ENCODE measurements at regions not wholly inside any gene's neighbourhood (a gene's known extent, or its start where the extent isn't known, plus 50 kb on each side); places are given as distances from the start of the nearest gene placed in this dataset.
A peak's percentile ranks its signal among the peaks of the same experiment; 100 is the strongest.

DNA sequence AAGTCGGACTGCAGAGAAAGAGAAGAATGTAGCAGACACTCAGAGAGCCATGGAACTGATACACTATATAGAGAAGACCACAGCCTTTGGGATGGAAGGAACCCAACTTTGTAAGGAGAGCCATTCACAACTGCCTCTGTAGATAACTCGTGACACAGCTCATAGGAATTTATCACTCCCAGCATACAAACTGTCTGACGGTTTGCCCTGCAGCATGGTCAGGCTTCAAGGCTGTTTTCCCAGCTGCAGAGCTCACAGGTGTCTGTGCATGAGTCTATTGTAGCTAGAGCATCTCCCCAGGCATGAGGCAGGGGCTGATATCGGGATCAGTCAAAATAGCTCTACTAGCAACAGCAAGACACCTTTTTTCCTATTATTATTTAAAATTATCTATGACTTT, 130.5 kb upstream of the DTNBP1 start:
- in situ Hi-C loops (cut with HindIII; ENCODE audit: low pct_unique_long_range_greater_than_20kb, low sequenced_read_pairs), result no loop called here
- DNase-seq (ENCODE audit: low read depth, low spot score), result peak; percentile 46

DNA sequence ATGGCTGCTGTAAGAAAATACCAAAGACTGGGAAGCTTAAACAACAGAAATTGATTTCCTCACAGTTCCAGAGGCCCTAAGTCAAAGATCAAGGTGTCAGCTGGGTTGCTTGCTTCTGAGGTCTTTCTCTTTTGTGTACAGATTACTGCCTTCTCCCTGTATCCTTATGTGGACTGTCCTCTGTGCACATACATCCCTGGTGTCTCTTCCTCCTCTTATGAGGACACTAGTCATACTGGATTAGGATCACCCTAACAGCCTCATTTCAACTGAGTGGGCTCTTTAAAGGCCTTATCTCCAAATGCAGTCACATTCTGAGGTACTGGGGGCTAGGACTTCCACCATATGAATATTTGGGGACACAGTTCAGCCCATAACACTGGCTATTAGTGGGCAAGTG, 130.0 kb upstream of the DTNBP1 start:
- in situ Hi-C loops (cut with HindIII; ENCODE audit: low pct_unique_long_range_greater_than_20kb, low sequenced_read_pairs), result no loop called here
- no peak for DNase-seq (ENCODE audit: low read depth, low spot score)

GRCh38 chr6:15791448-15792181, 128.8 kb upstream of the DTNBP1 start:
- in situ Hi-C loops (cut with HindIII; ENCODE audit: low pct_unique_long_range_greater_than_20kb, low sequenced_read_pairs), result no loop called here
- DNase-seq (ENCODE audit: low read depth, low spot score), result no peak

DNA sequence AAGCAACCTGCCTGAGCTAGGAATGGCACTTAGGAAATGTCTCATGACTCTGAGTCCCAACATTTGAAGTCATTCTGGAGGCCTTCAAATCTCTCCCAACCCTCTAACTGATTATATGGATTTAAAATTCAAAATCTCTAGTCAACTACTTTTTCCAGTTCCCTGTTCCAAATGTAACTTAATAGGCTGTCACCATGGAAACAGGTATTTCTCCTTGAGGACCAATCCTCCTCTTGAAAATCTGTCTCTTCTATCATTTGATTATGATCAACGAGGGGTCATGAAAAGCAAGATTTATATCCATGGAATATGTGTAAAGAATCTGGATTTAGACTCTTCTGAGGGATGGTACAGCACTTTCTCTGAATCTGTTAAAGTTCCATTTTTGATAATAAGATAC, 127.3 kb upstream of the DTNBP1 start:
- in situ Hi-C loops (cut with HindIII; ENCODE audit: low pct_unique_long_range_greater_than_20kb, low sequenced_read_pairs), result no loop called here
- no peak for DNase-seq (ENCODE audit: low read depth, low spot score)

DNA sequence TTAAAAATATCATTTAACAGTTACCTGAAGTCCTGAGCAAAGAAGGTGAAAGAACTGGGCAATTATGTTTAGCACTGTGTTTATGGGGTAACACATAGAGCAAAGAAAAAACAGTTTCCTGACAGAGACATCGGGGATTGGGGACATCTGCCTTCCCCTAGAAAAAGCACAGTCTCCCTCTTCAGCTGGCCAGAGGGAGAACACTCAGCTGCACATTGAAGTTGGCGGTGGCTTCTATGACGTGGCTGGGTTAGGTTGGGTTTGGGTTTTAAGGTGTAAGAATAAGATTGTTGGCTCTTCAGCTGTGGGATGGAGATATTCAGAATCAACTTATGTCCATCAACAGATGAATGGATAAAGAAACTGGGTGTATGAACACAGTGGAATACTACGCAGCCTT, 124.0 kb upstream of the DTNBP1 start:
- in situ Hi-C loops (cut with HindIII; ENCODE audit: low pct_unique_long_range_greater_than_20kb, low sequenced_read_pairs), result no loop called here
- no peak for DNase-seq (ENCODE audit: low read depth, low spot score)

GRCh38 chr6:15783484-15783883, 120.7 kb upstream of the DTNBP1 start:
- no peak for DNase-seq (ENCODE audit: low read depth, low spot score)
- in situ Hi-C loops (cut with HindIII; ENCODE audit: low pct_unique_long_range_greater_than_20kb, low sequenced_read_pairs), result no loop called here

DNA sequence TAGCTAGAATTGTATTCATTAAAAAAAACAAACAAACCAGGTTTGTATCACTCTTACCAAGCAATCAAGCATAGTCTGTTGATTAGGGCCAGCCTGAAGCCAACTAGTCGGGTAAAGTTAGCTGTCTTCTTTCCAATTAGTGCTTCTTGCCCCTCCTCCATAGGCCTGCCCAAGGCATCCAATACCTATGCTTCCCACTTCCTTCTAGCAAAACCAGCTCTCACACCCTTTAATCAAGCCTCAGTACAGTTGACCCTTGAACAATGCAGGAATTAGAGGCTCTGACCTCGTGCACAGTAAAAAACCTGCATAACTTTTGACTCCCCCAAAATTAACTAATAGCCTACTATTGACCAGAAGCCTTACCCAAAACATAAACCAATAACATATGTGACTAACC, 119.1 kb upstream of the DTNBP1 start:
- DNase-seq (ENCODE audit: low read depth, low spot score), result no peak
- in situ Hi-C loops (cut with HindIII; ENCODE audit: low pct_unique_long_range_greater_than_20kb, low sequenced_read_pairs), result no loop called here

DNA sequence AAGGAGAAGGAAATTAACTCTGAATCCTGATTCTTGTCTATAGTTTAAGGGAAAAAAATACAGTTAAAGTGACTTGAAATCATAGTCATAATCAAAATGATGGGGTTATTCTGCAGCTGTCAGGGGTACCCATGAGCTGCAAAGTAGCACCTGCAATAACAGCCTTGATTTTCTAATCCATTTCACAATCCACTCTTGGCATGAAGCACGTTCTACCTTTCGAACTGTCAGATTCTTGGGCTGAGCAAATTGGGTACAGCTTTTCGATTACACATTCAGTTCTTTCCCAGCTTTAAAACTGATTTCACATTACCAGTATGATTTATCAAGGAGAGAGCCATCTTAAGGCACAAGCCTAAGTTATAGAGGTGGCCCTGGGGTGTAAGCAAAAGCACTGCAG, 118.5 kb upstream of the DTNBP1 start:
- in situ Hi-C loops (cut with HindIII; ENCODE audit: low pct_unique_long_range_greater_than_20kb, low sequenced_read_pairs), result no loop called here
- no peak for DNase-seq (ENCODE audit: low read depth, low spot score)

DNA sequence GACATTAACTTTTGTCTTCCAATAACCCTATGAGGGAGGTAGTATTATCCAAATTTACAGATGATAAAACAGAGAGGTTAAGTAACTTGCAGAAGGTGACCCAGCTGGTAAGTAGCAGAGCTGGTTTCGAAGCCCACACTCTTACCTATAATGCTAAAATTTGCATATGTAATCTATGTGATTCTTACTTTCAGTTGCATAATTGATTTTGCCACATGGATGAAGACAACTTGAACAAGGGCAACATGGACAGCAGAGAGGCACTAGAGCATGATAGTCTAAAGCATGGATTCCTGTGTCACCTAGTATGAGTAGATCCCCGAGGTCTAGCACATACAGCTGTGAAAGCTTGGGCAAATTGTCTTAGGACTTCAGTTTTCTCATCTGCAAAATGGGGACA, 117.6 kb upstream of the DTNBP1 start:
- in situ Hi-C loops (cut with HindIII; ENCODE audit: low pct_unique_long_range_greater_than_20kb, low sequenced_read_pairs), result no loop called here
- DNase-seq (ENCODE audit: low read depth, low spot score), result no peak

DNA sequence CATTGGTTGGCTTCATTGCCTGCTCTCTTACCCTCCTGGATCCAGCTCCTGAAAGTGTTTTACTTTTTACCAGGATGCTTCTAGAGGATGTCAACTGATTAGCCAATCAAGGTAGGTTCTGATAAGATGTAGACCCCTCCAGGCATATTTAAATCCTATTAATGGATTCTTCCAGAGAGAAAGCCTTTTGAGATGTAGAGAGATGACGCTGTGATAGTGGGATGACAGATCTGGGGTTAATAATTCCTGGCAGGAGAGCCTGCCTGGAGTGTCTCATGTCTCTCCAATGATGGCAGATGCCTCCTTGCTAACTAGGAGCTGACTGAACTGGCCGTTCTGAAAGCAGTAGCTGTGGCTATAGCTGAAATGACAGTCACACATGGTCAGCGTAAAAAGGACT, 116.9 kb upstream of the DTNBP1 start:
- no peak for DNase-seq (ENCODE audit: low read depth, low spot score)
- in situ Hi-C loops (cut with HindIII; ENCODE audit: low pct_unique_long_range_greater_than_20kb, low sequenced_read_pairs), result no loop called here

- in situ Hi-C loops (cut with HindIII; ENCODE audit: low pct_unique_long_range_greater_than_20kb, low sequenced_read_pairs), result no loop called here
- DNase-seq (ENCODE audit: low read depth, low spot score), result no peak
These were observed 113.7 kb upstream of the DTNBP1 start for GRCh38 chr6:15776458-15776980.

- peak; percentile 85 for DNase-seq (ENCODE audit: low read depth, low spot score)
- in situ Hi-C loops (cut with HindIII; ENCODE audit: low pct_unique_long_range_greater_than_20kb, low sequenced_read_pairs), result no loop called here
These were observed 112.9 kb upstream of the DTNBP1 start for GRCh38 chr6:15775741-15776140.

DNA sequence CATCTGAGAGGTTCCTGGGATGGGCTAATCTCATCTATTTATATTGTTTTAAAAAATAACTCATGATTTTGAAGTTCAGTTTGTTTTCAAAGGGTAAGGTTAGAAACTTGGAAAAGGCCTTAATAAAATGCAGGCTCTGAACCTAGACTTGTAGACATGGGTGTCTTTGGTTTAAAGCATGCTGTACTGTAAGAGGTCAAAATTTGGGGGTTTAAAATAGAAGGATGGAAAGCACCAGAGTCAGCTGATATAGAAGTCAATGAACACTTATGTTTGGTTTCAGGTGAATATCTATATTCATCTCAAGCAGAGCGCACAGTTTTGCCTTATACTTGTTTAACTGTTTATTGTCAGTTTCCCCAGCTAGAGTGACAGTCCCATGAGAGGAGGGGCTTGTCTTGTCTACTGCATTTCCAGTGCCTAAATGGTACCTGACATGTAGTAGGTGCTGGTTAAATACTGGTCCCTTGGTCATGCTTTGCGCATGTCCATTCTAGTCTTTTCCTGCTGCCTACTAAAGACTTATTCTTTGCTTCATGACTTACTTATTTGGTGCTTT, 112.3 kb upstream of the DTNBP1 start:
- in situ Hi-C loops (cut with HindIII; ENCODE audit: low pct_unique_long_range_greater_than_20kb, low sequenced_read_pairs), result no loop called here
- no peak for DNase-seq (ENCODE audit: low read depth, low spot score)

DNA sequence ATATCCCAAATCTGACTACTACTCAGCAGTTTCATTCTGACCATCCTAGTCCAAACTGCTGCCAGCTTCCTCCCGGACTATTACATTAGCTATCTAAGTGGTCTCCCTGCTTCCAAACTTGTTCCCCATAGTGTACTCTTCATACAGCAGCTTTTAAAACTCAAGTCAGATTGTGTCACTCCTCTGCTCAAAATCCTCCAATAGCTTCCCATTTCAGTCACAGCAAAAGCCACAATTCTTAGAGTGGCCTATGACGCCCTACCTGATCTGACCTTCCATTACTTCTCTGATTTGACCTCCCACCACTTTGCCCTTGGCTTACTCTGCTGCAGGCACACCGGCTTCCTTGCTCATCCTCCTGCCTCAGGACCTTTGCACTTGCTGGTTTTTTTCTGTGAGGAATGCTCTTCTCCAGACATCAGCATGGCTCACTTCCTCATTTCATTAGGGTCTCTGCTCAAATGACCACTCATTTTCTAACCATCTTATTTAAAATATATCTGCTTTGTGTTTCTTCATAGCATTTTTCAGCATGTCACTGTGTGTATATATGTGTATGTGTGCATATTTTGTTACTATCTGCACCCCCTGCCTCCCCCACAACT, 111.1 kb upstream of the DTNBP1 start:
- in situ Hi-C loops (cut with HindIII; ENCODE audit: low pct_unique_long_range_greater_than_20kb, low sequenced_read_pairs), result no loop called here
- DNase-seq (ENCODE audit: low read depth, low spot score), result no peak

- in situ Hi-C loops (cut with HindIII; ENCODE audit: low pct_unique_long_range_greater_than_20kb, low sequenced_read_pairs), result no loop called here
- peak; percentile 46 for DNase-seq (ENCODE audit: low read depth, low spot score)
These were observed 107.7 kb upstream of the DTNBP1 start for GRCh38 chr6:15770347-15771143.

GRCh38 chr6:15769511-15770018, 106.7 kb upstream of the DTNBP1 start:
- DNase-seq (ENCODE audit: low read depth, low spot score), result no peak
- in situ Hi-C loops (cut with HindIII; ENCODE audit: low pct_unique_long_range_greater_than_20kb, low sequenced_read_pairs), result no loop called here

- in situ Hi-C loops (cut with HindIII; ENCODE audit: low pct_unique_long_range_greater_than_20kb, low sequenced_read_pairs), result no loop called here
- DNase-seq (ENCODE audit: low read depth, low spot score), result no peak
These were observed 106.2 kb upstream of the DTNBP1 start for GRCh38 chr6:15768999-15769398.

- in situ Hi-C loops (cut with HindIII; ENCODE audit: low pct_unique_long_range_greater_than_20kb, low sequenced_read_pairs), result no loop called here
- no peak for DNase-seq (ENCODE audit: low read depth, low spot score)
These were observed 101.0 kb upstream of the DTNBP1 start for GRCh38 chr6:15763837-15764236.
